HEK293 (cell line): ENCODE measurements at regions not wholly inside any gene's neighbourhood (a gene's known extent, or its start where the extent isn't known, plus 50 kb on each side); places are given as distances from the start of the nearest gene placed in this dataset.

Source experiments
- OVOL3 ChIP-seq: fragments of 450-650 bp; formaldehyde crosslinking; IDR thresholded peaks from 2 replicates; pipeline ENCODE4 v1.5.1; 2016; ENCODE audit warnings: missing biosample characterization, missing genetic modification characterization
- ZNF239 ChIP-seq: fragments of 450-650 bp; formaldehyde crosslinking; IDR thresholded peaks from 2 replicates; pipeline ENCODE4 v1.5.1; 2016; ENCODE audit warnings: missing biosample characterization, missing genetic modification characterization
- ZNF521 ChIP-seq: fragments of 450-650 bp; formaldehyde crosslinking; IDR thresholded peaks from 2 replicates; pipeline ENCODE4 v1.5.1; 2017; ENCODE audit warnings: missing biosample characterization, mild to moderate bottlenecking, missing genetic modification characterization

GRCh38 chr6:18693881-18694280 is 306.7 kb downstream of the RNF144B start:
- TF ChIP-seq ZNF521 (tag by site-specific recombination) (no peak), OVOL3 (no peak), ZNF239 (no peak)
